IMR-90 (cell line): ENCODE measurements at regions not wholly inside any gene's neighbourhood (a gene's known extent, or its start where the extent isn't known, plus 50 kb on each side); places are given as distances from the start of the nearest gene placed in this dataset.

ENCODE experiments used
- ATAC-seq: fragments of 200-7000 bp; cut with Tn5 transposase; 2 replicates; pipeline ENCODE4 v1.9.1; 2020; ENCODE audit warnings: low read depth, mild to moderate bottlenecking, moderate library complexity
- BruUV-seq: library from RNA; stranded (reverse); fragments of 400-500 nt; replicated peaks from 2 replicates; lab custom pipeline; 2021; lab: Mats Ljungman, UMichigan
- CTCF ChIA-PET: fragments of 300-600 bp; formaldehyde crosslinking; extraction: SDS; loops from one replicate; lab custom pipeline; 2021; ENCODE audit warnings: antibody characterized with exemption; lab: Yijun Ruan, JAX
- POLR2A ChIA-PET: fragments of 300-600 bp; sonication (Branson Sonifier 250); formaldehyde crosslinking; loops from one replicate; lab custom pipeline; 2022; ENCODE audit warnings: antibody characterized with exemption; ENCODE audit not compliant: unreplicated experiment; lab: Charles Lee
- DNase-seq: peaks from one replicate; pipeline ENCODE4 v3.0.0; 2013
- H2AFZ ChIP-seq: replicated peaks from 2 replicates; pipeline ENCODE3; 2013; ENCODE audit warnings: low read length, mild to moderate bottlenecking; ENCODE audit not compliant: poor library complexity
- H2AK5ac ChIP-seq: 2 replicates; pipeline ENCODE4 v1.6.1; 2013; ENCODE audit warnings: low read depth, low read length, inconsistent platforms
- H2AK9ac ChIP-seq: replicated peaks from 2 replicates; pipeline ENCODE3; 2013; ENCODE audit warnings: mild to moderate bottlenecking, low read depth, low read length, moderate library complexity; ENCODE audit not compliant: poor library complexity
- H2BK120ac ChIP-seq: 2 replicates; pipeline ENCODE4 v1.6.1; 2013; ENCODE audit warnings: low read depth, low read length, inconsistent platforms
- H2BK15ac ChIP-seq: 3 replicates; pipeline ENCODE4 v1.6.1; 2013; ENCODE audit warnings: low read depth, low read length, inconsistent platforms
- H2BK20ac ChIP-seq: 2 replicates; pipeline ENCODE4 v1.6.1; 2013; ENCODE audit warnings: low read depth, mild to moderate bottlenecking, inconsistent platforms, low read length, moderate library complexity
- H2BK5ac ChIP-seq: 2 replicates; pipeline ENCODE4 v1.6.1; 2013; ENCODE audit warnings: mild to moderate bottlenecking, low read depth, low read length, inconsistent platforms; ENCODE audit not compliant: poor library complexity, severe bottlenecking
- H3K14ac ChIP-seq: replicated peaks from 2 replicates; pipeline ENCODE4 v1.6.1; 2013; ENCODE audit warnings: low read depth, low read length, inconsistent platforms
- H3K18ac ChIP-seq: 2 replicates; pipeline ENCODE4 v1.6.1; 2013; ENCODE audit warnings: low read depth, low read length, control low read depth
- H3K23ac ChIP-seq: 2 replicates; pipeline ENCODE4 v1.6.1; 2013; ENCODE audit warnings: low read depth, low read length, inconsistent platforms
- H3K27ac ChIP-seq: 2 replicates; pipeline ENCODE4 v1.5.1; 2013; ENCODE audit warnings: mild to moderate bottlenecking, control low read depth, low read length; ENCODE audit not compliant: insufficient read depth
- H3K27me3 ChIP-seq: 2 replicates; pipeline ENCODE4 v1.6.1; 2013; ENCODE audit warnings: low read length; ENCODE audit not compliant: control insufficient read depth, insufficient read depth
- H3K36me3 ChIP-seq: 2 replicates; pipeline ENCODE4 v1.6.1; 2013; ENCODE audit warnings: low read length, mixed read lengths; ENCODE audit not compliant: control insufficient read depth, insufficient read depth
- H3K4ac ChIP-seq: 2 replicates; pipeline ENCODE4 v1.6.1; 2013; ENCODE audit warnings: low read depth, low read length, inconsistent platforms
- H3K4me1 ChIP-seq: 2 replicates; pipeline ENCODE4 v1.6.1; 2013; ENCODE audit warnings: low read length, mixed read lengths; ENCODE audit not compliant: control insufficient read depth, insufficient read depth
- H3K4me2 ChIP-seq: 2 replicates; pipeline ENCODE4 v1.6.1; 2013; ENCODE audit warnings: low read depth, mild to moderate bottlenecking, control low read depth, low read length, moderate library complexity
- H3K4me3 ChIP-seq: 2 replicates; pipeline ENCODE4 v1.5.1; 2013; ENCODE audit warnings: low read depth, mild to moderate bottlenecking, control low read depth, low read length, moderate library complexity; ENCODE audit not compliant: insufficient read depth
- H3K56ac ChIP-seq: 2 replicates; pipeline ENCODE4 v1.6.1; 2013; ENCODE audit warnings: low read length, inconsistent platforms; ENCODE audit not compliant: insufficient read depth; ENCODE audit errors: extremely low read depth
- H3K79me1 ChIP-seq, 2 experiments: 2 replicates each; pipeline ENCODE4 v1.6.1; 2013; ENCODE audit warnings: low read length in 2 of 2, inconsistent platforms in 1 of 2, low read depth in 1 of 2
- H3K9ac ChIP-seq: 2 replicates; pipeline ENCODE4 v1.6.1; 2013; ENCODE audit warnings: low read depth, low read length, control low read depth
- H3K9me1 ChIP-seq: 2 replicates; pipeline ENCODE4 v1.6.1; 2013; ENCODE audit warnings: low read length, inconsistent platforms; ENCODE audit not compliant: insufficient read depth
- H3K9me3 ChIP-seq: 2 replicates; pipeline ENCODE4 v1.6.1; 2013; ENCODE audit warnings: low read length; ENCODE audit not compliant: control insufficient read depth, insufficient read depth
- H4K20me1 ChIP-seq: 2 replicates; pipeline ENCODE4 v1.6.1; 2013; ENCODE audit warnings: low read length, inconsistent platforms; ENCODE audit not compliant: insufficient read depth
- H4K5ac ChIP-seq: 2 replicates; pipeline ENCODE4 v1.6.1; 2013; ENCODE audit warnings: mild to moderate bottlenecking, low read depth, low read length, control low read depth
- H4K8ac ChIP-seq, 2 experiments: 2 replicates each; pipeline ENCODE4 v1.6.1; 2013; ENCODE audit warnings: low read depth in 2 of 2, low read length in 2 of 2, control low read depth in 1 of 2, inconsistent platforms in 1 of 2
- H4K91ac ChIP-seq: 2 replicates; pipeline ENCODE4 v1.6.1; 2013; ENCODE audit warnings: low read depth, low read length, inconsistent platforms; ENCODE audit not compliant: insufficient read depth
- BHLHE40 ChIP-seq: fragments of 150-350 bp; IDR thresholded peaks from 2 replicates; pipeline ENCODE4 v1.6.1; 2016; ENCODE audit warnings: mild to moderate bottlenecking, low read depth, low read length
- CEBPB ChIP-seq: IDR thresholded peaks from 2 replicates; pipeline ENCODE4 v1.6.1; 2012; ENCODE audit warnings: low read depth, low read length, improper control_type of control experiment
- CHD1 ChIP-seq: IDR thresholded peaks from 2 replicates; pipeline ENCODE4 v1.6.1; 2012; ENCODE audit warnings: low read depth, low read length, improper control_type of control experiment
- FOS ChIP-seq: fragments of 150-350 bp; IDR thresholded peaks from 2 replicates; pipeline ENCODE4 v1.6.1; 2016; ENCODE audit warnings: low read depth, low read length
- MAFK ChIP-seq: IDR thresholded peaks from 2 replicates; pipeline ENCODE4 v1.6.1; 2012; ENCODE audit warnings: low read depth, low read length, improper control_type of control experiment
- MAZ ChIP-seq: IDR thresholded peaks from 2 replicates; pipeline ENCODE4 v1.6.1; 2012; ENCODE audit warnings: low read depth, mild to moderate bottlenecking, low read length, improper control_type of control experiment, moderate library complexity, borderline replicate concordance
- MXI1 ChIP-seq: IDR thresholded peaks from 2 replicates; pipeline ENCODE4 v1.6.1; 2012; ENCODE audit warnings: low read depth, mild to moderate bottlenecking, low read length, moderate library complexity, borderline replicate concordance
- NFE2L2 ChIP-seq: fragments of 150-350 bp; IDR thresholded peaks from 2 replicates; pipeline ENCODE4 v1.6.1; 2016; ENCODE audit warnings: low read depth, mild to moderate bottlenecking, low read length
- POLR2A ChIP-seq: IDR thresholded peaks from 2 replicates; pipeline ENCODE4 v1.6.1; 2012; ENCODE audit warnings: mild to moderate bottlenecking, low read depth, low read length
- RAD21 ChIP-seq: IDR thresholded peaks from 2 replicates; pipeline ENCODE4 v1.6.1; 2012; ENCODE audit warnings: low read length, improper control_type of control experiment
- RCOR1 ChIP-seq: IDR thresholded peaks from 2 replicates; pipeline ENCODE4 v1.6.1; 2012; ENCODE audit warnings: mild to moderate bottlenecking, low read length, improper control_type of control experiment; ENCODE audit not compliant: insufficient replicate concordance
- RFX5 ChIP-seq: IDR thresholded peaks from 2 replicates; pipeline ENCODE4 v1.8.0; 2012; ENCODE audit warnings: low read depth, mild to moderate bottlenecking, low read length, moderate library complexity
- SMC3 ChIP-seq: fragments of 150-350 bp; IDR thresholded peaks from 2 replicates; pipeline ENCODE4 v1.6.1; 2016; ENCODE audit warnings: low read depth, mild to moderate bottlenecking, antibody characterized with exemption, low read length, moderate library complexity
- WGBS, 2 experiments: methylation state at CpG; one replicate each; pipeline versions ENCODE4 v1.1.5 to v1.1.7; 2013; ENCODE audit warnings: missing lambda C conversion rate in 2 of 2; ENCODE audit not compliant: insufficient read length in 1 of 2; ENCODE audit errors: extremely low coverage in 2 of 2; 5-methylcytosine and 5-hydroxymethylcytosine counted together
- dilution Hi-C: fragments of 300-500 bp; cut with HindIII; formaldehyde crosslinking; loops from one replicate; pipeline ENCODE4 v1.14.3; 2018; ENCODE audit warnings: low sequenced_read_pairs; ENCODE audit not compliant: unreplicated experiment
- in situ Hi-C: fragments of 300-500 bp; cut with MboI; formaldehyde crosslinking; loops from 3 replicates; pipeline ENCODE4 v1.14.3; 2019; ENCODE audit warnings: low sequenced_read_pairs, inconsistent platforms, mixed read lengths
- intact Hi-C: fragments of 100-400 bp; cut with micrococcal nuclease; formaldehyde crosslinking; loops from 2 replicates; pipeline ENCODE4 v1.10.0; 2022
- TF ChIP-seq, protein P1 (sequence below): fragments of 150-350 bp; IDR thresholded peaks from 2 replicates; pipeline ENCODE4 v1.6.1; 2016; ENCODE audit warnings: low read depth, mild to moderate bottlenecking, low read length, moderate library complexity, borderline replicate concordance
- TF ChIP-seq, protein P2 (sequence below): fragments of 150-350 bp; IDR thresholded peaks from 2 replicates; pipeline ENCODE4 v1.6.1; 2017; ENCODE audit warnings: mild to moderate bottlenecking, antibody characterized with exemption, low read length, low read depth
- TF ChIP-seq, protein P3 (sequence below): conservative IDR thresholded peaks from 2 replicates; pipeline ENCODE4 v1.5.1; 2012; ENCODE audit warnings: mild to moderate bottlenecking, low read depth, low read length, improper control_type of control experiment

DNA sequence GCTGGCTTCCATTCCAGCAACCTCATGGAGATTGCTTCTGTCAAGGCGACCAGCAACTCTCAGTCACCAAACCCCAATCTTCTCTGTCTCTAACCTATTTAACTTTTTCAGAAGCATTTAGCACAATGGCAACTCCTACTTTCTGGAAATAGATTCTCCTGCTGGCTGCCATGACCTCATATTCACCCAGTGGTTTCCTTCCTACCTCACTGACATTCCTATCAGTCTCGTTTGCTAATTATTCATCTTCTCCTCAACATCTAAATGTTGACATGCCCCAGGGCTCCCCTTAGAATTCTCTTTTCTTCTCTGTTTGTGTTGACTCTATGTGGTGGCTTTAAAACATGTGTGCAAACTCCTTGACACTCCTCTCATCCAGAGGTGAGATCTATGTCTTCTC, 106.7 kb downstream of the OLFM4 start:
- Histone ChIP-seq H2BK20ac (peak overlapping the region; percentile 63; the same call in 1 of the 2 replicates), H3K79me1 (no peaks in the 10 kb centered on the region), H3K23ac (no peak overlapping the region), H2AK5ac (no peak overlapping the region), H3K36me3 (no peaks in the 10 kb centered on the region), H3K9me1 (no peaks in the 10 kb centered on the region), H3K27ac (no peak overlapping the region), H3K18ac (no peak overlapping the region), H4K5ac (no peak overlapping the region), H2BK15ac (no peak overlapping the region), H3K4me3 (no peak overlapping the region), H3K9me3 (peaks cover 2% of the 10 kb centered on the region; the same call in 1 of the 2 replicates), H3K56ac (no peak overlapping the region), H2BK120ac (no peak overlapping the region), H2BK5ac (no peak overlapping the region), H3K14ac (no peak overlapping the region), H4K8ac (no peak overlapping the region), H3K4me2 (no peak overlapping the region), H3K9ac (no peak overlapping the region), H3K27me3 (no peaks in the 10 kb centered on the region), H3K4ac (no peak overlapping the region), H3K4me1 (0 out of 2 replicates have a peak, but pooled peaks cover 4% of the 10 kb centered on the region), H2AK9ac (no peak overlapping the region), H4K91ac (no peak overlapping the region), H2AFZ (no peak overlapping the region), H4K20me1 (no peaks in the 10 kb centered on the region)
- TF ChIP-seq RCOR1 (no peak), CEBPB (no peak), MXI1 (no peak), MAZ (no peak), CHD1 (no peak), RAD21 (no peak), POLR2A (no peak), SMC3 (no peak), RFX5 (no peak), MAFK (no peak), BHLHE40 (no peak), NFE2L2 (no peak), FOS (no peak)
- TF ChIP-seq, protein P1, sequence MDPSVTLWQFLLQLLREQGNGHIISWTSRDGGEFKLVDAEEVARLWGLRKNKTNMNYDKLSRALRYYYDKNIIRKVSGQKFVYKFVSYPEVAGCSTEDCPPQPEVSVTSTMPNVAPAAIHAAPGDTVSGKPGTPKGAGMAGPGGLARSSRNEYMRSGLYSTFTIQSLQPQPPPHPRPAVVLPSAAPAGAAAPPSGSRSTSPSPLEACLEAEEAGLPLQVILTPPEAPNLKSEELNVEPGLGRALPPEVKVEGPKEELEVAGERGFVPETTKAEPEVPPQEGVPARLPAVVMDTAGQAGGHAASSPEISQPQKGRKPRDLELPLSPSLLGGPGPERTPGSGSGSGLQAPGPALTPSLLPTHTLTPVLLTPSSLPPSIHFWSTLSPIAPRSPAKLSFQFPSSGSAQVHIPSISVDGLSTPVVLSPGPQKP: no peak
- TF ChIP-seq, protein P2, sequence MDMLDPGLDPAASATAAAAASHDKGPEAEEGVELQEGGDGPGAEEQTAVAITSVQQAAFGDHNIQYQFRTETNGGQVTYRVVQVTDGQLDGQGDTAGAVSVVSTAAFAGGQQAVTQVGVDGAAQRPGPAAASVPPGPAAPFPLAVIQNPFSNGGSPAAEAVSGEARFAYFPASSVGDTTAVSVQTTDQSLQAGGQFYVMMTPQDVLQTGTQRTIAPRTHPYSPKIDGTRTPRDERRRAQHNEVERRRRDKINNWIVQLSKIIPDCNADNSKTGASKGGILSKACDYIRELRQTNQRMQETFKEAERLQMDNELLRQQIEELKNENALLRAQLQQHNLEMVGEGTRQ: no peak
- TF ChIP-seq, protein P3, sequence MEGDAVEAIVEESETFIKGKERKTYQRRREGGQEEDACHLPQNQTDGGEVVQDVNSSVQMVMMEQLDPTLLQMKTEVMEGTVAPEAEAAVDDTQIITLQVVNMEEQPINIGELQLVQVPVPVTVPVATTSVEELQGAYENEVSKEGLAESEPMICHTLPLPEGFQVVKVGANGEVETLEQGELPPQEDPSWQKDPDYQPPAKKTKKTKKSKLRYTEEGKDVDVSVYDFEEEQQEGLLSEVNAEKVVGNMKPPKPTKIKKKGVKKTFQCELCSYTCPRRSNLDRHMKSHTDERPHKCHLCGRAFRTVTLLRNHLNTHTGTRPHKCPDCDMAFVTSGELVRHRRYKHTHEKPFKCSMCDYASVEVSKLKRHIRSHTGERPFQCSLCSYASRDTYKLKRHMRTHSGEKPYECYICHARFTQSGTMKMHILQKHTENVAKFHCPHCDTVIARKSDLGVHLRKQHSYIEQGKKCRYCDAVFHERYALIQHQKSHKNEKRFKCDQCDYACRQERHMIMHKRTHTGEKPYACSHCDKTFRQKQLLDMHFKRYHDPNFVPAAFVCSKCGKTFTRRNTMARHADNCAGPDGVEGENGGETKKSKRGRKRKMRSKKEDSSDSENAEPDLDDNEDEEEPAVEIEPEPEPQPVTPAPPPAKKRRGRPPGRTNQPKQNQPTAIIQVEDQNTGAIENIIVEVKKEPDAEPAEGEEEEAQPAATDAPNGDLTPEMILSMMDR: no peak
- intact Hi-C loops (no loop called here), in situ Hi-C loops (loop anchor here (25.0 kb wide), 1 partner anchor 523 kb away; no protein-coding TSS in a partner anchor), dilution Hi-C loops (no loop called here)
- CTCF ChIA-PET: no interaction called here
- ATAC-seq (no peak), DNase-seq (no peak)
- WGBS, 2 experiments: 80% methylated on average over 1 of the region's 2 CpGs; no CpG with 5 or more reads in 1 of the 2 experiments
- no TSS peak for BruUV-seq
- POLR2A ChIA-PET: no interaction called here
